Activated CD8-positive, alpha-beta T cell treated with anti-CD3 and anti-CD28 coated beads for 36 hours (primary cell): ENCODE measurements at regions not wholly inside any gene's neighbourhood (a gene's known extent, or its start where the extent isn't known, plus 50 kb on each side); places are given as distances from the start of the nearest gene placed in this dataset.
"Not testable (repeated sequence)": the region's sequence is repeated elsewhere in the genome, so short reads cannot be mapped to it uniquely, and the experiment has no call there.

ENCODE experiments used
- ATAC-seq: fragments of 200-7000 bp; cut with Tn5 transposase; one replicate; pipeline ENCODE4 v1.10.0; 2021; ENCODE audit warnings: mild to moderate bottlenecking, moderate library complexity
- CTCF ChIA-PET: fragments of 350-600 bp; sonication (Branson Sonifier 250); formaldehyde crosslinking; loops from one replicate; lab custom pipeline; 2021; ENCODE audit warnings: antibody characterized with exemption; lab: Charles Lee
- POLR2A ChIA-PET: fragments of 350-600 bp; sonication (Branson Sonifier 250); formaldehyde crosslinking; loops from one replicate; lab custom pipeline; 2021; ENCODE audit warnings: antibody characterized with exemption; lab: Charles Lee
- DNase-seq: peaks from one replicate; pipeline ENCODE4 v3.0.0-alpha.2; 2020
- H3K27ac Mint-ChIP-seq: one replicate; pipeline ENCODE4 v1.8.0; 2021; ENCODE audit warnings: mild to moderate bottlenecking, mixed read lengths
- H3K27me3 Mint-ChIP-seq: one replicate; pipeline ENCODE4 v1.8.0; 2021; ENCODE audit warnings: mixed read lengths
- H3K36me3 Mint-ChIP-seq: one replicate; pipeline ENCODE4 v1.8.0; 2021; ENCODE audit warnings: low read depth, mixed read lengths
- H3K4me1 Mint-ChIP-seq: one replicate; pipeline ENCODE4 v1.8.0; 2021; ENCODE audit warnings: low read depth, mixed read lengths
- H3K4me3 Mint-ChIP-seq: one replicate; pipeline ENCODE4 v1.8.0; 2021; ENCODE audit warnings: mild to moderate bottlenecking, moderate library complexity, mixed read lengths
- H3K9me3 Mint-ChIP-seq: one replicate; pipeline ENCODE4 v1.8.0; 2021; ENCODE audit warnings: mixed read lengths
- intact Hi-C: fragments of 100-400 bp; cut with micrococcal nuclease; formaldehyde crosslinking; loops from one replicate; pipeline ENCODE4 v1.10.0; 2022
- TF ChIP-seq, protein P1 (sequence below): fragments of 200-600 bp; IDR thresholded peaks from one replicate; pipeline ENCODE4 v1.8.0; 2022; ENCODE audit warnings: antibody characterized with exemption, mild to moderate bottlenecking

DNA sequence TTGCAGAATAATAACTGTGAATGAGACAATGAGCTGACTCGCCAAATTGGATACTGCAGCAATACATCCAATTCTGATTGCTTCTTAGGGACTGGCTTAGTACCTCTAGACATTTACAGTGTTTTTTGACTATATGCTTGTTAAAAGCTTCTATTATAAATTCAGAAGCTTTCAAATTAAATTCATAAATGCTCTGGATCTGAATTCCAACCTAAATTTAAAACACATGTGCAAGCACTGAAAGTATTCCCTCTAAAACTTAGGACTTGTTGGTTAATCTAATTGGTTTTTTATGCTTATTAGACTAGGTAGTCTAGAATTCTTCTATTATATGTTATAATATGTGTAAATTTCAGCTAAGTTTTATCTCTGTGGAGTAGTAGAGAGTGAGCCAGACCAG lies 306.9 kb downstream of the CPS1 start:
- no peak for ATAC-seq
- Mint-ChIP-seq H3K9me3 (no peaks in the 10 kb centered on the region), H3K27ac (no peak overlapping the region), H3K36me3 (no peaks in the 10 kb centered on the region), H3K4me3 (no peak overlapping the region), H3K27me3 (no peaks in the 10 kb centered on the region), H3K4me1 (no peaks in the 10 kb centered on the region)
- no peak for DNase-seq
- ChIA-PET POLR2A (interaction anchor here (0.6 kb wide), 1 partner anchor 9 kb away, joined by 3 read pairs; no protein-coding TSS in a partner anchor), CTCF (no interaction called here)
- intact Hi-C loops = no loop called here
- TF ChIP-seq, protein P1, sequence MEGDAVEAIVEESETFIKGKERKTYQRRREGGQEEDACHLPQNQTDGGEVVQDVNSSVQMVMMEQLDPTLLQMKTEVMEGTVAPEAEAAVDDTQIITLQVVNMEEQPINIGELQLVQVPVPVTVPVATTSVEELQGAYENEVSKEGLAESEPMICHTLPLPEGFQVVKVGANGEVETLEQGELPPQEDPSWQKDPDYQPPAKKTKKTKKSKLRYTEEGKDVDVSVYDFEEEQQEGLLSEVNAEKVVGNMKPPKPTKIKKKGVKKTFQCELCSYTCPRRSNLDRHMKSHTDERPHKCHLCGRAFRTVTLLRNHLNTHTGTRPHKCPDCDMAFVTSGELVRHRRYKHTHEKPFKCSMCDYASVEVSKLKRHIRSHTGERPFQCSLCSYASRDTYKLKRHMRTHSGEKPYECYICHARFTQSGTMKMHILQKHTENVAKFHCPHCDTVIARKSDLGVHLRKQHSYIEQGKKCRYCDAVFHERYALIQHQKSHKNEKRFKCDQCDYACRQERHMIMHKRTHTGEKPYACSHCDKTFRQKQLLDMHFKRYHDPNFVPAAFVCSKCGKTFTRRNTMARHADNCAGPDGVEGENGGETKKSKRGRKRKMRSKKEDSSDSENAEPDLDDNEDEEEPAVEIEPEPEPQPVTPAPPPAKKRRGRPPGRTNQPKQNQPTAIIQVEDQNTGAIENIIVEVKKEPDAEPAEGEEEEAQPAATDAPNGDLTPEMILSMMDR = no peak

DNA sequence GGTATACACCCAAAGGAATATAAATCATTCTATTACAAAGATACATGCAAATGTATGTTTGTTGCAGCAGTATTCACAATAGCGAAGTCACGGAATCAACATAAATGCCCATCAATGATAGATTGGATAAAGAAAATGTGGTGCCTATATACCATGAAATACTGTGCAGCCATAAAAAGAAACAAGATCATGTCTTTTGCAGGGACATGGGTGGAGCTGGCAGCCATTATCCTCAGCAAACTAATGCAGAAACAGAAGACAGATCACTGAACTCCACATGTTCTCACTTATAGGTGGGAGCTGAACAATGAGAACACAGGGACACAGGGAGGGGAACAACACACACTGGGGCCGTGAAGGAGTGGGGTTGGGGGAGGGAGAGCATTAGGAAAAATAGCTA lies 315.2 kb downstream of the CPS1 start:
- H3K27me3 Mint-ChIP-seq, intact Hi-C loops, H3K36me3 Mint-ChIP-seq, POLR2A ChIA-PET, DNase-seq, H3K4me3 Mint-ChIP-seq, H3K27ac Mint-ChIP-seq, CTCF ChIA-PET, H3K4me1 Mint-ChIP-seq, ATAC-seq, H3K9me3 Mint-ChIP-seq: not testable (repeated sequence)

DNA sequence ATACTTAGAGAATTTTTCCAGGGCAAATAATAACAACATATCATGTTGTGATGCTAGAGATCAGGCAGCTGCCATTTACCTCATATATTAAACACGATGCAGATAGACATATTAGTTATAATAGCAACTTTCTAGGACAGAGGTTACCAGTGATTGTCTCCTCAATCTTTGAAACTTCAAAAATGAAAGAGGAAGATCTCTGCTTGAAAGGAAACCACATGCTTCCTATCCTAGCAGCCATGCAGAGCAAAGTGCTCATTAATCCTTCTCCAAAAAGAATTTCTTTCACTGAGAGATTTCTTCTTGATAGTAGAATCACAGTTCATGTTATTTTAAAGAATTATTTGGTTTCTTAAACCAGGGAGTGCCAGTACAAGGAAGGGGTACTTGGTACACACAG lies 317.2 kb downstream of the CPS1 start:
- no peaks in the 10 kb centered on the region for H3K4me1 Mint-ChIP-seq
- no peak overlapping the region for H3K27ac Mint-ChIP-seq
- H3K9me3 Mint-ChIP-seq = no peaks in the 10 kb centered on the region
- TF ChIP-seq, protein P1 = no peak
- ATAC-seq (no peak), DNase-seq (no peak)
- ChIA-PET CTCF (no interaction called here), POLR2A (no interaction called here)
- no peaks in the 10 kb centered on the region for H3K36me3 Mint-ChIP-seq
- H3K4me3 Mint-ChIP-seq = no peak overlapping the region
- H3K27me3 Mint-ChIP-seq = no peaks in the 10 kb centered on the region
- intact Hi-C loops = loop anchor here (2.0 kb wide), 1 partner anchor 25 kb away; no protein-coding TSS in a partner anchor

DNA sequence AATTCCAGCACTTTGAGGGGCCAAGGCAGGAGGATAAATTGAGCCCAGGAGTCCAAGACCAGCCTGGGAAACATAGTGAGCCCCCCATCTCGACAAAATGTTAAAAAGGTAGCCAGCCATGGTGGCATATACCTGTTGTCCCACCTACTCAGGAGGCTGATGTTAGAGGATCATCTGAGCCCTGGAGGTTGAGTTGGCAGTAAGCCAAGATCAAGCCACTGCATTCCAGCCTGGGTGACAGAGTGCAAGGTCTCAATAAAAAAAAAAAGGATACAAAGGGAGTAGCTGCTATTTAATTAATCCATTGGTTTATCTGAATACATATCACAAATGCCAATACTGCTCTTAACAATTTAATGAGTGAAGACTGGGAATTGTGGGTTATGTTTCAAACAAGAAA lies 327.8 kb downstream of the CPS1 start:
- peaks cover 2% of the 10 kb centered on the region for H3K9me3 Mint-ChIP-seq
- no peaks in the 10 kb centered on the region for H3K4me1 Mint-ChIP-seq
- POLR2A ChIA-PET = no interaction called here
- no peaks in the 10 kb centered on the region for H3K27me3 Mint-ChIP-seq
- no peak overlapping the region for H3K4me3 Mint-ChIP-seq
- ATAC-seq (no peak), DNase-seq (no peak)
- TF ChIP-seq, protein P1 = no peak
- H3K27ac Mint-ChIP-seq = no peak overlapping the region
- intact Hi-C loops = no loop called here
- CTCF ChIA-PET = no interaction called here
- no peaks in the 10 kb centered on the region for H3K36me3 Mint-ChIP-seq

DNA sequence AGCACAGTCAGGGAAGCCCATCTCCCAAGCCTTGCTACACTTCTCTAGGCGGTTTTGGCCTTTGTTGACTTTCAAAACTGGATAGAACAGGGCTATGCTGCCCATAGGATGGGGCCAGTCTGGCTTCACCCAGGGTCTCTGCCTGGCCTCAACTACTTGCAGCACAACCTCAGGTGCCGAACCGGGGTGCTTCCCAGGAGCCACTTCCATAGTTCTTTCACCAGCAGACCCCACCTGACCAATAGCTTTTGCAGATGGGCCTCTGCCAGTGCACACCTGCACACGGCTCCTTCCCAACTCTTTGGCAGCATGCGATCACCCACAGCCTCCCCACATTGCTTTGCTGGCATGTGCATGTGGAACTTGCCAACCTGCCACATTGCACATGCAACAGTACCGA lies 331.6 kb downstream of the CPS1 start:
- CTCF ChIA-PET = no interaction called here
- Mint-ChIP-seq H3K9me3 (peaks cover 4% of the 10 kb centered on the region), H3K36me3 (no peaks in the 10 kb centered on the region), H3K4me1 (no peaks in the 10 kb centered on the region), H3K27me3 (no peaks in the 10 kb centered on the region), H3K4me3 (no peak overlapping the region), H3K27ac (no peak overlapping the region)
- intact Hi-C loops = no loop called here
- ATAC-seq = no peak
- POLR2A ChIA-PET = no interaction called here
- DNase-seq = no peak
- TF ChIP-seq, protein P1 = no peak

DNA sequence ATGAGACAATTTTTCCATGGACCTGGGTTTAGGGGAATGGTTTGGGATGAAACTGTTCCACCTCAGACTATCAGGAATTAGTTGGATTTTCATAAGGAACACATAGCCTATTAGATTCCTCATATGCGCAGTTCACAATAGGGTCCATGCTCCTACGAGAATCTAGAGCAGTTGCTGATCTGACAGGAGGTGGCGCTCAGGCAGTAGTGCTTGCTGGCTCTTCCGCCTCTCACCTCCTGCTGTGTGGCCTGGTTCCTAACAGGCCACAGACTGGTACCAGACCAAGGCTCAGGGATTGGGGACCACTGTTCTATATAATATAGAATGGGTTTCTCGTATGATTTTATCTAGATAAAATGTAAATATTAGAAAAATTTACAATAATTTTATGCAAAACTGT lies 338.7 kb downstream of the CPS1 start:
- DNase-seq (no peak), ATAC-seq (no peak)
- H3K4me1 Mint-ChIP-seq = no peaks in the 10 kb centered on the region
- H3K9me3 Mint-ChIP-seq = peaks cover 7% of the 10 kb centered on the region
- TF ChIP-seq, protein P1 = no peak
- no peak overlapping the region for H3K27ac Mint-ChIP-seq
- CTCF ChIA-PET = no interaction called here
- no peaks in the 10 kb centered on the region for H3K36me3 Mint-ChIP-seq
- no peaks in the 10 kb centered on the region for H3K27me3 Mint-ChIP-seq
- POLR2A ChIA-PET = no interaction called here
- H3K4me3 Mint-ChIP-seq = no peak overlapping the region
- intact Hi-C loops = no loop called here
